GM18507 (cell line): ENCODE measurements at regions not wholly inside any gene's neighbourhood (a gene's known extent, or its start where the extent isn't known, plus 50 kb on each side); places are given as distances from the start of the nearest gene placed in this dataset.

Experiments
- DNase-seq: peaks from one replicate; pipeline ENCODE4 v3.0.0; 2011; ENCODE audit warnings: low read depth; ENCODE audit not compliant: insufficient read length; ENCODE audit errors: extremely low spot score
- FAIRE-seq: peaks from 2 replicates; lab custom pipeline; 2011; peaks lifted over from hg19 to GRCh38; lab: Jason Lieb, UNC

DNA sequence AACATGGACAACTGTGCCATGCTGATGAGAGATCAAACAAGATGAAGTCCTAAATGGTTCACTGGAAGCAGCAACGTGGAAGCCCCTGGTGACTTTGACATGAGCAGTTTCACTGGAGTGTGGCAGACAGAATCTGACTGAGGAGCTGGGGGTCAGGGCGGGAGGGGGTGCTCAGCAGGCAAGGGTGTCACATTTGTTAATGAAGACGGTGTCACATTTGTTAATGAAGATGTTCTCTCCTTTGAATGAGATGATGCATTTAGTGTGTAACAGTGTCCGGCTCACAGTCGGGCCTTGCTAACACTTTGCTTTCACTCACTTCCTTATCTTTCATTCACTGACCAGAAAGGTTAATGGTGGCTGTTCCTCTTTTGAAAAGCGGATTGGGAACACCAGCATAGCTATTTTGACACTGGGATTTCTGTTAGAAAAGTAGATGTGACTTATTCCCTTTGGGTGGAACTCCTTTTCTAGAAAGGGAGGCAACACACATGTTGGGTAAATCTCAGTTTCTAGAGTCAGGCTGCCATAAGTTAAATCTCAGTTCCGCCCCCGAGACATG is 693.7 kb downstream of the UQCRFS1 start:
- FAIRE-seq (no peak), DNase-seq (no peak)

GRCh38 chr19:28516415-28516872 is 696.5 kb downstream of the UQCRFS1 start:
- DNase-seq = no peak
- FAIRE-seq = no peak

- FAIRE-seq (no peak), DNase-seq (no peak)
These were observed 698.8 kb downstream of the UQCRFS1 start for GRCh38 chr19:28514166-28514565.

DNA sequence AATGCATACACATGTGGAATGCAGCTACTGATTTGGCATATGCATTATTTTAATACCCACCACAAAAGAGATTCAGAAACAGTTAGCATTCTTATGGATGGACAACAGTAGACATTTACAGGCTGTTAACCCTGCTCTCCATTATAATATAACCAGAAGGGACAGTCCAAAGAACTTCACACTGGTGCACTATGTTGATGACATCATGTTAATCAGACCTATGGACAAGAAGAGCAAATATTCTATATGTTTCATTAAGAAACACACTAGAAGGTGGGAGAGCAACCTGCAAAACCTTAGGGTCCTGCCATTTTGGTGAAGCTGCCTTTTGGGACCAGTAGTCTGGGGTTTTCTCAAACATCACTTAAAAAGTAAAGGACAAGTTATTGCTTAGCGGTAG is 701.3 kb downstream of the UQCRFS1 start:
- no peak for DNase-seq
- no peak for FAIRE-seq

DNA sequence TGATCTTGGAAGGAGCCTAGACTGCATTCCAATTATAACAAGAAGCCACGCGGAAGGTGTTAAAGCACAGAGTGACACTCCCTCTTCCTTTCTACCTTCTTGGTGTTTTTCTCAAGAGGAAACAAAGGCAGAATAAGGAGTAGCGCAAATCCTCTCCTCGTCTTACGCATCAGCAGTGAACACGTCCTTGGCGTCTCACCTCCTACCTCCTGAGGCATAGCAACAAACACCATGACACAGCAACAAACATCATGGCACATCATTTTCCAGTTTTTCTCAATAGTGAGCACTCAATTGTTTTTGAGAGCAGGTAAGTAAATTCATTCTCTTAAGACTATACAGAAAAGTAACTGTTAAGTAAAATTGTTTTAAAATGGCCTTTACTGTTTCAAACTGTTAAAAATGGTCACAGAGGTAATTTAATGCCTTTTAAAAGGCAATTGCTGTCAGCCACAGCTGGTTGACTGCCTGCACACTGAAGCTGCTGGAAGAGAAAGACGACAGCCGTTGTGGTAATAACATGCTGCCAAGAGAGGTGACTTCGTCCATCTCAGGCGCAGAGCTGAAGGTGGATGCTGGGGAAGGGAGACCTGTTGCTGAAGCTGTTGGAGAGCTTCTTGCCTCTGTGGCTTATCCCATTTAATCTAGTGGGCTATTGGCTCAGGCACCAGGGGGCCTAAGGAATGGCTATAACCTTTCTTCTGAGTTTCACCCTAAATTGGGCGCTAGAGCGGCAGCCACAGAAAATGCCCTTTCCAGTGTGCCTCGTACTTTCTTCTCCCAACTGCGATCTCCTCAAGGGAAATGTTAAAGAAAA is 703.7 kb downstream of the UQCRFS1 start:
- no peak for FAIRE-seq
- DNase-seq = no peak

DNA sequence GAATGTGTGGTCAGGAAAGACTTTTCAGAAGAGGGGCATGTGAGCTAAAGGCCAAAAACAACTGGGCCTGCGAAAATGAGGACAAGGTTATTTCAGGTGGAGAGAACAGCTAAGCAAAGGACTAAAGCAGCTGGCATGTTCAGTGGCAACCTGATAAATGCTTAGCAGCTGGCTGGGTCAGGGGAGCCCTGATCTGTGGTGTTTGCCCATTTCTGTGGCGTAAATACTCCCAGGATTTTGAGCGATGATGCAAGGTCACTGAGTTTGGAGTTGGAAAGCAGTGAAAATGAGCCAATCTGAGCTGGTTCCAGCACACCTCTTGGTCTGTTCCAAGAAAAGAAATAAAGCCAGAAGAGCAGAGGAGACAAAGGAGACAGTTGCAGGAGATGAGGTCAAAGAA is 704.3 kb downstream of the UQCRFS1 start:
- FAIRE-seq (no peak), DNase-seq (no peak)

DNA sequence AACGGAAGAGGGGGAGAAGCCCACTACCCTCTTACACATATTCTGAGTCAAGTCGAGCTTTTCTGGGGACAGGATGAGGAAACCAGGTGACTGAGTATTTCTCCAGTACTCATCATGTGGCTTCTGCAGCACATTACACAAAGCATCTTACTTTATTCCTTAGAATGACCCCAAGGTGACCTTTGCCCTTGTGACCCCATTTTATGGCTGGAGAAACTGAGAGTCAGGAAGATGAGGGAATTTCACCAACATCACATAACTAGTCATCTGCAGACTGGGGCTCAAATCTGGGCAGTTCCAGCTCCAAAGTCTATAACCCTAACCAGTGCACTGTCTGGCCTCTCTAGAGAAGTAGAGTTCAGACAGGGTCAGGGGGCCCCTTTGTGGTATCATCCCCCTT is 707.0 kb downstream of the UQCRFS1 start:
- DNase-seq (no peak), FAIRE-seq (no peak)

DNA sequence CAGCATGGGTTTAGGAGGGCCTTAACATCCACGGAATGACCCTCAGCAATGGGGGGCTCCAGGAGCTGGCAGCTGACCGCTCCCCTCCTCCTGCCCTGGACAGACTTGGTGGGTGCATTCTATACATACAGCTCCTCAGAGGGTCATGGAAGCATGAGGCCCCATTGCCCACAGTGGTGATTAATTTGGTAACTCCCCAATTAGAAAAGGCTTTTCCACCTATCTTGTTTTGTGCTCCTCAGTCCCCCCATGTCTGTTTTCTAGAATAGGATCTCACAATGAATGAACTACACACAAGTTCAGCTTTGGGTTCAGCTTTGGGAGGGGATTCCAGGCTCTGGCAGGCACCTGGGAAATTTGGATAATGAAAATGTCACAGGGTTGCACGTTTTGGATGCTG is 707.8 kb downstream of the UQCRFS1 start:
- FAIRE-seq (no peak), DNase-seq (no peak)

DNA sequence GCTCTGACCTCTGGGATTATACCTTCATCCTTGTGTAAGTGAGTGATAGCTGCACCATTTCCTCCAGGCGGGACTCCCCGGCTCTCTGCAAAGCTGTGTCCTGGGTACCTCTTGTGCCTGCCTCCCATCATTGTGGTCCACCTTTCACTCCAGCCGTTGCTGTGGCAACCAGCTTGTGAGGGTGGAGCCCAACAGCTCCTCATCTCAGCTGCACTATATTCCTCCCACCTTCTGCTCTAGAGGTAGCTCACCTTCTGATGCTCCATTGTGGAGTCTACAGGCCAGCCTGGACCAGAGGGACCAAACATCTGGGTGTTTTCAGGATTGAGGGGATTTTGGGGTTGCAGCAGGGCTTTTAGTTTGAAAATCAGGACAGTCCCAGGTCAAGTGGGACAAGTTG is 708.2 kb downstream of the UQCRFS1 start:
- DNase-seq (no peak), FAIRE-seq (no peak)

- DNase-seq (no peak), FAIRE-seq (no peak)
These were observed 708.8 kb downstream of the UQCRFS1 start for GRCh38 chr19:28504139-28504538.

GRCh38 chr19:28502879-28503734 is 709.8 kb downstream of the UQCRFS1 start:
- no peak for DNase-seq
- no peak for FAIRE-seq

GRCh38 chr19:28501976-28502375 is 711.0 kb downstream of the UQCRFS1 start:
- DNase-seq = no peak
- FAIRE-seq = no peak

DNA sequence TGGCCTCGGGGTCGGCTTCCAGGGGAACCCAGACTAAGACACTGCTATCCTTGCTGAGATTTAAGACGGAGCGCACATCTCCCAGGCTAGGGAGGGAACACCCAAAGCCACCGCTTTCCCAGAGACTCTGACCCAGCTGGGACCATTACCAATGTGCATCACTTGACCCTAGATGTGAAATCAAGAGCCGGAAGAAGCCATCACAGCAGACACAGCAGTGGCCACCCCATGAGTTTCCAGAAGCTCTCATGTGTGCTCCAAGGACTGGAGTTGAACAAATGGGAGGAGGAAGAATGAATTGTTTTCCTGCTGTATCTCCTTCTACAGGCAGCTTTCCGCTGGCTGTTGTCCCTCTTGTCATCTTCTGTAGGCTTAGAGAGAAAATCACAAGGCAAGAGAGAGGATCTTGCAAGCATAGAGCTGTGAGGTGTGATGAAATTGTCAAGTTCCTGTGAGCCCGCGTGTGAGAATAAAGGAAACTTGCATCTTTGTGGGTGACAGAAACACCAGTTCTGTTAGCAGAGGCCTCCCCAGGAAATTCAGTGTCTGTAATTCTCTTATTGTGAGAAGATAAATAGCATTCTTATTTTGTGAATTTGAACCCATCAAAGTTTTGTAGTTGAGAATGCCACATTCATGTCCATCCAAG is 711.8 kb downstream of the UQCRFS1 start:
- FAIRE-seq = no peak

GRCh38 chr19:28500296-28500695 is 712.7 kb downstream of the UQCRFS1 start:
- DNase-seq (no peak), FAIRE-seq (no peak)

More for the DNA sequence above, 711.8 kb downstream of the UQCRFS1 start:
- no peak for DNase-seq

- FAIRE-seq (no peak), DNase-seq (no peak)
These were observed 714.5 kb downstream of the UQCRFS1 start for GRCh38 chr19:28498404-28498976.

DNA sequence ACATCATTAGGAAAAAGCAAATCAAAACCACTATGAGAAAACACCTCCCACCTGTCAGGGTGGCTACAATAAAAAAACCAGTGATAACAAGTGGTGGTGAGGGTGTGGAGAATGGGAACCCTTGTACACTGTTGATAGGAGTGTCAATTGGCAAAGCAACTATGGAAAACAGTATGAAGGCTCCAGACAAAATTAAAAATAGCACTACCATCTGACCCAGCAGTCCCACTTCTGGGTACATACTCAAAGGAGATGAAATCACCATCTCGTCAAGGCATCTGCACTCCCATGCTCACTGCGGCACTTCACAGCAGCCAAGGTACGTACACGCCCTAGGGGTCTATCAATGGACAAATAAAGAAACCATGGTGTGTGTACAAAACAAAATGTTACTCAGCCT is 715.1 kb downstream of the UQCRFS1 start:
- FAIRE-seq = no peak
- DNase-seq = no peak

GRCh38 chr19:28497137-28497536 is 715.8 kb downstream of the UQCRFS1 start:
- FAIRE-seq = no peak
- DNase-seq = no peak

GRCh38 chr19:28495046-28495445 is 717.9 kb downstream of the UQCRFS1 start:
- DNase-seq = no peak
- no peak for FAIRE-seq

DNA sequence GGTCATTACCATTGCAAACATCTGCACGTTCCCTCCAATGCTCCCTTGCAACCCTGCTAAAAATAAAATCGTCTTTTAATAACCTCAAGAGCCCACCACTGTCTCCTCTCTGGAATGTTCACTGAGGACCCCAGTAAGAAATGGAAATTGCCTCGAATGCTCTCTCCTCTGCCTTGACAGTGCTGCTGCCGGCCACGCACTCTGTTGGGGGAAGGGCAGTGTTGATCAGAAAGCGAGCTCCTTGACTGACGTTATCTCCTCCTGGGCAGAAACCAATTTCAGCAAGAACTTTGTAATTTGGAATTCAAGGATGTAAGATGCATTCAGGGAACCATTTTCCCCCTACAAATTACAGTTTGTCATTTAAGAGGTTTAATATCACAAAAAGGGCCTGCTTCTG is 718.5 kb downstream of the UQCRFS1 start:
- FAIRE-seq = no peak
- no peak for DNase-seq

GRCh38 chr19:28493884-28494283 is 719.1 kb downstream of the UQCRFS1 start:
- no peak for FAIRE-seq
- DNase-seq = no peak
